ENCODE measurements at regions not wholly inside any gene's neighbourhood (a gene's known extent, or its start where the extent isn't known, plus 50 kb on each side); places are given as distances from the start of the nearest gene placed in this dataset.

DNA sequence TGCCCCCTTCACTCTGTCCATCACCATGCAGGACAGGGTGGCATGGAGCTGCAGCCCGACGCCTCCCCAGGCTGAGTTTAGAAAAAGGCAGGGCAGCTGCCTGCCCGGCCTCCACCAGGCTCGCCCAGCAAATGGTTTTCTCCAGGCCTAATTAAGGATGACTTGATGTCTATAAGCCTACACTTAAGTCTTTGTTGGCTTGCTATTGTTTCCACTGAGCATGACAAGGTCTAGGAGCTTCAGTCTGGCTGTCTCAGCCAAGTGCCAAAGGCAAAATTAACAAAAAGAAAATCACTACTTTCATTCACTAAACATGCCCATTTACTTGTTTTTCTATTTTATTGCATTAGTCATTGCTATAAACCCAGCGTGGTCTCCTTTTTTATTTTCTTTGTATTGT lies 372.2 kb downstream of the INSIG2 start:
- no peak for DNase-seq (ENCODE audit: low read depth)
- TF ChIP-seq, protein P1, sequence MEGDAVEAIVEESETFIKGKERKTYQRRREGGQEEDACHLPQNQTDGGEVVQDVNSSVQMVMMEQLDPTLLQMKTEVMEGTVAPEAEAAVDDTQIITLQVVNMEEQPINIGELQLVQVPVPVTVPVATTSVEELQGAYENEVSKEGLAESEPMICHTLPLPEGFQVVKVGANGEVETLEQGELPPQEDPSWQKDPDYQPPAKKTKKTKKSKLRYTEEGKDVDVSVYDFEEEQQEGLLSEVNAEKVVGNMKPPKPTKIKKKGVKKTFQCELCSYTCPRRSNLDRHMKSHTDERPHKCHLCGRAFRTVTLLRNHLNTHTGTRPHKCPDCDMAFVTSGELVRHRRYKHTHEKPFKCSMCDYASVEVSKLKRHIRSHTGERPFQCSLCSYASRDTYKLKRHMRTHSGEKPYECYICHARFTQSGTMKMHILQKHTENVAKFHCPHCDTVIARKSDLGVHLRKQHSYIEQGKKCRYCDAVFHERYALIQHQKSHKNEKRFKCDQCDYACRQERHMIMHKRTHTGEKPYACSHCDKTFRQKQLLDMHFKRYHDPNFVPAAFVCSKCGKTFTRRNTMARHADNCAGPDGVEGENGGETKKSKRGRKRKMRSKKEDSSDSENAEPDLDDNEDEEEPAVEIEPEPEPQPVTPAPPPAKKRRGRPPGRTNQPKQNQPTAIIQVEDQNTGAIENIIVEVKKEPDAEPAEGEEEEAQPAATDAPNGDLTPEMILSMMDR (IDR thresholded peaks at IDR 0.05; ENCODE audit: insufficient read depth, low read depth, low read length, missing control alignments) = no peak
- H3K4me3 ChIP-seq (ENCODE audit: low read depth, low read length) = no peak overlapping the region

DNA sequence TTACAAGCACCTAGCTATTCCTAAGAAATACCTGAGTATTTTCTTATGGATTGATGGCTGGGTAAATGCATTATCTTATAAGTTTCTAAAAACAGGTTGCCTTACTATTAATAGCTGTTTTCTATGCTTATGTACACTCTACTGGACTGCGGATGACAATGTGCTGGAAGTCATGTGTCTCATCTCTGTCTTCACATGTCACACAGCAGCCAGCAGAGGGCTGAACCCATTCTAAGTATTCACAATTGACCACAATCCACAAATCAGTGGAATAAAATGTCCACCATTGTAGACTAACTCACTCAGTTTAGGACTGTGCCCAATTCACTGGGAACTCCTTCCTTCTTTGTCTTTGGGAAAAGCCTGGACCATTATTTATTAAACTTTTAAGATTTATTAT lies 371.2 kb downstream of the INSIG2 start:
- DNase-seq (ENCODE audit: low read depth) = no peak
- no peak overlapping the region for H3K4me3 ChIP-seq (ENCODE audit: low read depth, low read length)
- TF ChIP-seq, protein P1 (IDR thresholded peaks at IDR 0.05; ENCODE audit: insufficient read depth, low read depth, low read length, missing control alignments) = no peak

DNA sequence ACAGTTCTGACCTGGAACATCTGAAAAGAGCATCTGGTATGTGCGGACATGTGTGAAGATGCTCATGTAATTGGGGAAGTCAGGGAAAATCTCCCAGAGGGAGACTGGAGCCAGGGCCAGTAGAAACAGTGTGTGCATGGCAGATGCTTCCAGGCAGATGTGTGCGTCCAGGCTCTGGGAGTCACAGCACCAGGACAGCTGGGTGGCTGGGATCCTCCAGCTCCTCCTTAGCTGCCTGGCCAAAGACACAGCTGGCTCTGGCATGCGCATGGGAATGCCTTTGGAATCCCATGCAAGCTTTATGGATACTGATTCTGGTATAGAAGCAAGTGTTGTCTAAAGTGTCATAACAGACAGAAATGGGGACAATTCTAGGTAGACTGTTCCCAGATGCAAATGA lies 369.7 kb downstream of the INSIG2 start:
- DNase-seq (ENCODE audit: low read depth) = no peak
- TF ChIP-seq, protein P1 (IDR thresholded peaks at IDR 0.05; ENCODE audit: insufficient read depth, low read depth, low read length, missing control alignments) = no peak
- H3K4me3 ChIP-seq (ENCODE audit: low read depth, low read length) = no peak overlapping the region

DNA sequence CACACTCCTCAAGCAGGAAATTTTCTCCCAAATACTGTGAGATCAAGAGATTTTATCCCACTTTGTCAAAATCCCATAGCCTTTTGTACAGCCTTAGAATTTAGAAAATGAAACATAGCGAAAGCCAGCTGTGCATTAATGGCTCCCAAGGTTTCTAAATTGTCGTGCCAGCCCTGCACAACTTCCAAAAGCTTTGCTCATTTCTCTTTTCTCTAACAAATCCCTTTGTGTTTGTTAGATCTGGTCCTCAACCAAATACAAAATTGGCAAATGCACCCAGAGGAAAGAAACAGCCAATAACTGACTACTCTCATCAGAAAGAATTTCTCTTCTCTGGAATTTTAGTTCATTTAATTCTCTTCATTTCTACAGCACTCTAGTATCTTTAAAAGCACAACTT lies 361.1 kb downstream of the INSIG2 start:
- DNase-seq (ENCODE audit: low read depth) = no peak
- no peak overlapping the region for H3K4me3 ChIP-seq (ENCODE audit: low read depth, low read length)
- TF ChIP-seq, protein P1 (IDR thresholded peaks at IDR 0.05; ENCODE audit: insufficient read depth, low read depth, low read length, missing control alignments) = no peak

DNA sequence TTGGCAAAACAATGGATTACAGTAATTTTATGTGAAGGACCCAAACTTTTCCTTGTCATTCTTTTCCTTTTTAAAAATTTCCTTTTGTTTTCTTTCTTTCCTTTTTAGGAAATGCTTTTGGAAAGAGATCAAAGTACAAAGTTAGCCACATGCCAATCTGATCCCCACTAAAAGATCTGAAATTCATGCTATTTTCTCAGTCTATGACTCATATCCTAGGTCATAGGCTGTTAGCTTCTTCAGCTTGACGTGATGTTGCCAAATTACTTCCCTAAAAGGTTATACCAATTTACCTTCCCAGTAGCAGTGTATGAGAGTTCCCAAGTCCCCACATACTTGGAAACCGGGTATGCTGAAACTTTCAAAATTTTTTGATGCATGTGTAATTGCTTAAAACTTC lies 355.3 kb downstream of the INSIG2 start:
- TF ChIP-seq, protein P1 (IDR thresholded peaks at IDR 0.05; ENCODE audit: insufficient read depth, low read depth, low read length, missing control alignments) = no peak
- no peak overlapping the region for H3K4me3 ChIP-seq (ENCODE audit: low read depth, low read length)
- no peak for DNase-seq (ENCODE audit: low read depth)

DNA sequence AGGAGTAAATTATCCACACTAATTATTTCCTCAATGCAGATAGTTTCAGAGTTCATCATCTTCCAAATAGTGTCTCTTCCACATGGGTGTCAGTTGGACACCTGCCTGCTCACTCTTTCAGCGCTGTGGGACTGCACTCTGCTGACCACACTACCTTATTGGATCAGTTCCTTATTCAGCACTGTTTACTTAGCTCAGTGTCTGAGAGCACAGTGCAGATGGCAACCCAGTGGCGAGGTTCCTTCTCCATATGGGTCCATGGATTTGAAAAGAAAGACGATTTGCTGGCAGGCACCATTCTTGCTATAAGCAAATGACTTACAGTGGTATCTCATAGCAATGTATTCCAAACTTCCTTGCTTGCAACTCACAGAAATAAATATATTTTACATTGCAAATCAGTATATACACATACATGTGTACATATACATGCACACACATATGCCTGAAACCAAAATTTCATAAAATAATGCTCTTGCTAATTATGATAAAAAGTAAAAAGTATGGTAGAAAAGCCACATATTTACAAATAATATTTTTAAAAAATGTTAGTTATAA lies 354.8 kb downstream of the INSIG2 start:
- DNase-seq (ENCODE audit: low read depth) = no peak
- TF ChIP-seq, protein P1 (IDR thresholded peaks at IDR 0.05; ENCODE audit: insufficient read depth, low read depth, low read length, missing control alignments) = no peak
- no peak overlapping the region for H3K4me3 ChIP-seq (ENCODE audit: low read depth, low read length)

DNA sequence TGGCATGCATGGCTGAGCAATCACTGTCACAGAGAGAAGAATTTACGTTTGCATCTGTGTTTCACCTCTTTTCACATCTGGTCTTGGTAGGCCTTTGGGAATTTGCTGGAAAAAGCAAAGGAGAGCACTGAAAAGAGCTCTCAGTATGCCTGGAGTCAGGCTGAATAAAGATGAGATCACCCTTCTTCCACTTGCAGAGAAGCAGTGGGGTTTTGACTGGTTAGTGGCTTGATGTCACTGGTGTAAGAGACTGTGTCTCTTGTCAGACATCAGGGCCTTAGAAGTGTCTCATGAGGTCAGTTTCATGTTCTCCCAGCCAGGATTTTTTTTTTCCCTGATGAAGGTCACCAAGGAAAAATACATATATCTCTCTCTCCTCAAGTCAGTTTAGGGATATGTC lies 353.8 kb downstream of the INSIG2 start:
- H3K4me3 ChIP-seq (ENCODE audit: low read depth, low read length) = no peak overlapping the region
- no peak for DNase-seq (ENCODE audit: low read depth)
- TF ChIP-seq, protein P1 (IDR thresholded peaks at IDR 0.05; ENCODE audit: insufficient read depth, low read depth, low read length, missing control alignments) = no peak
